ENCODE measurements at regions not wholly inside any gene's neighbourhood (a gene's known extent, or its start where the extent isn't known, plus 50 kb on each side); places are given as distances from the start of the nearest gene placed in this dataset.

- no peak overlapping the region for H3K27ac ChIP-seq (replicated peaks)
- no peaks in the 10 kb centered on the region for H3K27me3 ChIP-seq (ENCODE audit: insufficient read depth, poor library complexity, severe bottlenecking)
- TF ChIP-seq REST (IDR thresholded peaks at IDR 0.05; ENCODE audit: insufficient replicate concordance, low read depth), result no peak
- TF ChIP-seq CTCF (IDR thresholded peaks at IDR 0.05; ENCODE audit: insufficient read depth, low read length), result no peak
- TF ChIP-seq GABPA (IDR thresholded peaks at IDR 0.05; ENCODE audit: low read depth), result no peak
- TF ChIP-seq SPI1 (IDR thresholded peaks at IDR 0.05; ENCODE audit: borderline replicate concordance, low read depth), result no peak
- TF ChIP-seq POLR2AphosphoS5 (IDR thresholded peaks at IDR 0.05; ENCODE audit: low read depth), result no peak
- no peak for DNase-seq (ENCODE audit: low read depth in 1 of 2, low spot score in 1 of 2)
- no peak overlapping the region for H3K4me3 ChIP-seq (replicated peaks; ENCODE audit: insufficient read depth, low read length)
Observed at GRCh38 chr6:40330301-40330721, 256.9 kb downstream of the LRFN2 start.

GRCh38 chr6:40328986-40329545, 258.1 kb downstream of the LRFN2 start:
- Histone ChIP-seq H3K27ac (replicated peaks) (no peak overlapping the region), H3K4me3 (replicated peaks; ENCODE audit: insufficient read depth, low read length) (no peak overlapping the region), H3K27me3 (ENCODE audit: insufficient read depth, poor library complexity, severe bottlenecking) (no peaks in the 10 kb centered on the region)
- TF ChIP-seq POLR2AphosphoS5 (IDR thresholded peaks at IDR 0.05; ENCODE audit: low read depth) (no peak), REST (IDR thresholded peaks at IDR 0.05; ENCODE audit: insufficient replicate concordance, low read depth) (no peak), GABPA (IDR thresholded peaks at IDR 0.05; ENCODE audit: low read depth) (no peak)
- no peak for DNase-seq (ENCODE audit: low read depth in 1 of 2, low spot score in 1 of 2)

- no peak for DNase-seq (ENCODE audit: low read depth in 1 of 2, low spot score in 1 of 2)
- Histone ChIP-seq H3K27me3 (ENCODE audit: insufficient read depth, poor library complexity, severe bottlenecking) (no peaks in the 10 kb centered on the region), H3K4me3 (replicated peaks; ENCODE audit: insufficient read depth, low read length) (no peak overlapping the region), H3K27ac (replicated peaks) (no peak overlapping the region)
- TF ChIP-seq CTCF (IDR thresholded peaks at IDR 0.05; ENCODE audit: insufficient read depth, low read length) (peak; percentile 3), GABPA (IDR thresholded peaks at IDR 0.05; ENCODE audit: low read depth) (no peak)
Observed at GRCh38 chr6:40328386-40328985, 258.7 kb downstream of the LRFN2 start.

GRCh38 chr6:40326714-40327421, 260.3 kb downstream of the LRFN2 start:
- DNase-seq (ENCODE audit: low read depth in 1 of 2, low spot score in 1 of 2), result no peak
- no peaks in the 10 kb centered on the region for H3K27me3 ChIP-seq (ENCODE audit: insufficient read depth, poor library complexity, severe bottlenecking)
- no peak overlapping the region for H3K4me3 ChIP-seq (replicated peaks; ENCODE audit: insufficient read depth, low read length)
- H3K27ac ChIP-seq (replicated peaks), result no peak overlapping the region
- no peak for TF ChIP-seq GABPA (IDR thresholded peaks at IDR 0.05; ENCODE audit: low read depth)
- TF ChIP-seq REST (IDR thresholded peaks at IDR 0.05; ENCODE audit: insufficient replicate concordance, low read depth), result no peak
- TF ChIP-seq POLR2AphosphoS5 (IDR thresholded peaks at IDR 0.05; ENCODE audit: low read depth), result no peak
- no peak for TF ChIP-seq SPI1 (IDR thresholded peaks at IDR 0.05; ENCODE audit: borderline replicate concordance, low read depth)
- no peak for TF ChIP-seq CTCF (IDR thresholded peaks at IDR 0.05; ENCODE audit: insufficient read depth, low read length)

All from HL-60 (cell line).